ENCODE measurements at regions not wholly inside any gene's neighbourhood (a gene's known extent, or its start where the extent isn't known, plus 50 kb on each side); places are given as distances from the start of the nearest gene placed in this dataset.
"Not testable (repeated sequence)": the region's sequence is repeated elsewhere in the genome, so short reads cannot be mapped to it uniquely, and the experiment has no call there.

DNA sequence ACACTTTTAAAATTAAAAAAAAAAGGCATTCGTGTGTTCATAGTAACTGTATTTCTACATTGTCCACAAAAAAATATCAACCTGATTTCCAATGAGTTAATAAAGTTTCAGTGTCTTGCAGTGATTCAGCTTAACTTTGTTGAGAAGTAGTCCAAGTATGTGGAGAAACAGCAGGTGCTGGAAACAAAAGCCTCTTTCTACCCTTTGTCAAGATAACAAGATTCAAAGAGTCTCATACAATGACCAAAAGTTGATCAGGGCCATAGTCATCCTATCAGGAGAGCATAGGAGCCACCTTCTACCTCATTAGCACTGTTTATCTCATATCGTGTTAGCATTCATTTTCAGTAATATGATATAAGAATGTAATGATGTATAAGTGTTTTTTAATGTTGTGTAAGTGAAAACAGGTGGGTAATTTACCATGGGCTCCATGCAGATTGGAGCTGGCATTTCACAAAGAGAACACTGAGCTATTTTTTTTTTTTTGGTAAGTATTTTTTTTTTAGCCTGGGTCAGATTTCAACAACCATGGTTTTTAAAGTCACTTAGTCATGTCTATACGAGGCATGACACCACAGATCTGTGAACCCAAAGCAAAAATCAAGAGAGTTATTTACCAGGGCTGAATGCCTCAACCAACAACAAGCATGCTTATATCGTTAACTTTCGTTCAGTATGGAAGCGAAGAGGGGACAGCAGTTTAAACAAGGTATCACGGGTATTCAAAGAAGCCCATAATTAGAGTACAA lies 165.0 kb upstream of the ZNF521 start:
- DNase-seq (ENCODE audit: low read depth in 4 of 4, low spot score in 3 of 4): no peak

GRCh38 chr18:25516121-25516520 lies 164.2 kb upstream of the ZNF521 start:
- no peak for DNase-seq (ENCODE audit: low read depth in 4 of 4, low spot score in 3 of 4)

DNA sequence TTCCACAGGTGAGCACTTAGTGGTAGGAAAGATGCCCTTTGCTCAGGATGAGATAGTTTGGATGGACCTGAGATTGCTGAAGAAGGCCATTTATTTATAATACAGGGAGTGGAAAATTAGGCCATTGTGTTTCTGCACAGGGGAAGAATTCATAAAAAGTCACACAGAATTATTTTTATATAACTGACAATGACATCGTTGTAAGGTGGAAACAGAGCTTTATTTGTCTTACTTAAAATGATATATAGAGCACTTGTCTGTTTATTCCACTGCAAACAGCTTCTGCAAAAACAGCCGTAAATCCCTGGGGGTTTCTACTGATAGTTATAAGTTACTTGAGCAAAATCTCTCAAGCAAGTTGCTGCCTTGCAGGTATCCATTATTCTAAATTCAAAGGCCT lies 158.1 kb upstream of the ZNF521 start:
- DNase-seq (ENCODE audit: low read depth in 4 of 4, low spot score in 3 of 4): no peak

DNA sequence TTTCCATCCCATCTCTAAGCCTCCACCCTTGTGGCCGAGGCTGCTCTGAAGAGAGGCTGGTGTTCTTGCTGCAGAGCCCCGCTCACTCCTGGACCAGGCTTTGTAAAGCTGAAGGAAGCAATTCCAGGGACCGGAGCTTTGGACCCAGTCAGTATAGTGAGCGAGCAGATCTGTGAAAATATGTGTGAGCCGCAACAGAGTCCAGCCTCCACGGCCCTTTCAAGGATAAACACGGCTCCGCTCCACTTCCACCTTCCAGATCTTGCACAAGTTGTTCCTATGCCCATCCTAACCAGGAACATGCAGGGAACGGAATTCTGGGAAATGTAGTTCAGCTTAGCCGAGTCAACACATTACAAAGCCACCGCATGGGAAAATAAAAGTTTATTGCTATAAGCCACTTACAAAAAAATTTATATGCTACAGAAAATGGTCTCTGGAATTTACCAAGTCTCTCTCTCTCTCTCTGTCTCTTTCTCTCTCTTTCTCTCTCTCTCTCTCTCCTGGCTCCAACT lies 151.7 kb upstream of the ZNF521 start:
- peak; percentile 50 to 67 (median 60) for DNase-seq (ENCODE audit: low read depth in 4 of 4, low spot score in 3 of 4)

DNA sequence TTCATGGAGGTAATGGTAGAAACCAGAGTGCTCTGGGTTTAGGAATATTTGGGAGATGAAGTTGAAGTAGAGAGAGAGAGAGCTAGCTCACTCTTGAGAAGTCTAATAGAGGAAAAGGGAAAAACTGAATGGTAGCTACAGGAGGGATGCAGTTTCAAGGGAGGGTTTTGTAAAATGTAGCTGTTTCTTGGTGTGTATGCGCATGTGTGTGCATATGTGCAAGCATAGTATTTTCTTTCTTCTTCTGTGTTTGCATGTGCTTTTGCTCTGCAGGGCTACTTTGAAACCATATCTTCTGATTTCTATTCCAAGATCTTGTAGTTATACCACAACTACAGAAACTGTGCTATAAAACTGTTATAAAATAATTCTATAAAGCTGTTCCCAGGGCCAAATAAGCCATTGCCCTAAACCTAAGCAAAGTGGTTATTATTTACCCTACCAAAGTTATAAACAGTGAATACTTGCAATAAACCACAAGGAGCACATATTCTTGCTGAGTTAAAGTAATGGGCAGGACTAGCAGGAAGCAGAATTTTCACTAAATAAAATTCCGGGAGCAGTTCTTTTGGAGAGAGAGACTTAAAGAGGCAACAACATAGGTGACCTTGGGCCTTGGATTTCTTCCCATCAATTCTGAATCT lies 145.3 kb upstream of the ZNF521 start:
- DNase-seq (ENCODE audit: low read depth in 4 of 4, low spot score in 3 of 4): no peak

- no peak for DNase-seq (ENCODE audit: low read depth in 4 of 4, low spot score in 3 of 4)
Measured at GRCh38 chr18:25496544-25496943, 144.6 kb upstream of the ZNF521 start.

DNA sequence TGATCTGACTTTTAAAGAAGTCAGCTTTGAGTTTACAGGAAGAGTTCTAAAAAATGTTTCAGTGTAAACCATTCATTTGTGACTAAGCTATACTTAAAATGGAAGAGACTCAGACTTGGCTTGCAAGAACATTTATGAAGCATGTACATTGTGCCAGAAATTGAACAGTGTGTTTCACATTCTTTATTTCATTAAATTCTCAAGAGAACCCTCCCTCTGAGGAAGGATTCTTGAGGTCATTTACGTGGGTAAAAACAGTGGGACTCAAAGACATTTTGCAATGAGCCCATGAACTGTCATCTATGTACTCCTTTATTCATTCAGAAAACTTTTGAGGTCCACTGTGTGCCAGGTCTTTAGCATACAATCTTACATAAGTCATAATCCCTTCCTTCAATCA lies 143.6 kb upstream of the ZNF521 start:
- no peak for DNase-seq (ENCODE audit: low read depth in 4 of 4, low spot score in 3 of 4)

DNA sequence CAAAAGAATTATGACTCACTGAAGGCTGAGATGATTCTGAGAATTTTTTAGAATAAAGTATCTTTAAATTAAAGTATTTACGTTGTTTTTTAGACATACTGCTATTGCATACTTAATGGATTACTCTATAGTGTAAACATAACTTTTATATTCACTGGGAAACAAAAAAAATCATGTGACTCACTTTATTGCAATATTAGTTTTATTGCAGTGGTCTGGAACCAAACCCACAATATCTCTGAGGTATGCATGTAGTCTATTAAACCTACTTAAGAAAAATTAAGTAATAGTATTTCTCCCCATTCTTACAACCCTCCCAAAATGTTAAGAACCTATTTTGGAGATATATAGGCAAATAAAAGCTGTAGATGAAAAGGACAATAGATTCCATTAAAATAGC lies 142.9 kb upstream of the ZNF521 start:
- no peak for DNase-seq (ENCODE audit: low read depth in 4 of 4, low spot score in 3 of 4)

GRCh38 chr18:25493401-25493800 lies 141.4 kb upstream of the ZNF521 start:
- no peak for DNase-seq (ENCODE audit: low read depth in 4 of 4, low spot score in 3 of 4)

GRCh38 chr18:25490316-25490715 lies 138.3 kb upstream of the ZNF521 start:
- no peak for DNase-seq (ENCODE audit: low read depth in 4 of 4, low spot score in 3 of 4)

- no peak for DNase-seq (ENCODE audit: low read depth in 4 of 4, low spot score in 3 of 4)
Measured at GRCh38 chr18:25473008-25473407, 121.0 kb upstream of the ZNF521 start.

DNA sequence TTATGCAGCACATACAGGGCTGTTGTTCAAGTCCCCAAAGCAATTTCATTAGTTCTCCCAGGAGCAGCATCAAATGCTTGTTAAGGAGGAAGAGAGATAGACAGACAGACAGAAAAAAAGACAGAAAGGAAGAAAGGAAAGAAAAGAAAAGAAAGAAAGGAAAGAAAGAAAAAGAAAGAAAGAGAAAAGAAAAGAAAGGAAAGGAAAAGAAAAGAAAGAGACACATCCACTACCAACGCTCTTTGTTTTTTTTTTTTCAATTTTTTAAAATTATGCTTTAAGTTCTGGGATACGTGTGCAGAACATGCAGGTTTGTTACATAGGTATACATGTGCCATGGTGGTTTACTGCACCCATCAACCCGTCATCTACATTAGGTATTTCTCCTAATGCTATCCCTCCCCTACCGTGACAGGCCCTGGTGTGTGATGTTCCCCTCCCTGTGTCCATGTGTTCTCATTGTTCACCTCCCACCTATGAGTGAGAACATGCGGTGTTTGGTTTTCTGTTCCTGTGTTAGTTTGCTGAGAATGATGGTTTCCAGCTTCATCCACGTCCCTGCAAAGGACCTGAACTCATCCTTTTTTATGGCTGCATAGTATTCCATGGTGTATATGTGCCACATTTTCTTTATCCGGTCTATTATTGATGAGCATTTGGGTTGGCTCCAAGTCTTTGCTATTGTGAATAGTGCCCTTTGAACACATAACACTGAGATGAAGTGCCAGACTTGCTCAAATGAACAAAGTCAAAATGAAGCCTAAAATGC lies 119.0 kb upstream of the ZNF521 start:
- DNase-seq (ENCODE audit: low read depth in 4 of 4, low spot score in 3 of 4): not testable (repeated sequence)

DNA sequence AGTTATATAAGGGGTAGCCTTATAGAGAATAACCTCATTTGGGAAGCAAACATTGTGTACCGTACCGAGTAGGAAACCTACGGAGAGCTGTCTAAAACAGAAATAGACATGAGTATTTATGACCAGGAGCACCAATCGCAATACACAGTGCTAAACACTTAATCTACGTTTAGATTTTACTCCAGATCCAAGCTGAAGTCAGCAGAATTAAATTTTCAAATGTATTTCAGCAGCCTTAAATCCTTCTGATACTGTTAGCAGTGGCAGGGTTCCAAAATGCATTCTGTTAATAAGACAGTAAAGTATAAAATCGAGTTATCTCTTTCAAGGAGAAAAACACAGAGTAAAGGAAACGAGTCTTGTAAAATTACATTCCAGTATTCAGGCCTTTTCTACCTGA lies 118.1 kb upstream of the ZNF521 start:
- DNase-seq (ENCODE audit: low read depth in 4 of 4, low spot score in 3 of 4): no peak

DNA sequence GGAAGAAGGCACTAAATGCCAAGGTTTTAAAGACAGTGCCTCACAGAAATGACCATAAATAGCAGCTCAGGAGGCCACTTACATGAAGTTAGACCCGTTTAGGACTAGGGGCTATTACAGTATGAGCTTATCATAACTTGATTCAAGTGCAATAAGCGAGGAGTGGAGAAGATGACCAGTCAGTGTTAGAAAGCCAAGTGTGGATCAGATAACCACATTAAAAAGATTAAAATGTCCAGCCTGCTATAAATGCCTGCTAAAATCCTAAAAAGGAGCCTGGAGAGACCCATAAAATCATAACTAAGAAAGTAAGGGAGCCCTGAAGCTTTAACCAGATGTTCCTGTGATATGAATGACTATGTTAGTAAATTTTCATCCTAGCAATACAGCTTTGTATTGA lies 117.5 kb upstream of the ZNF521 start:
- no peak for DNase-seq (ENCODE audit: low read depth in 4 of 4, low spot score in 3 of 4)

- no peak for DNase-seq (ENCODE audit: low read depth in 4 of 4, low spot score in 3 of 4)
Measured at GRCh38 chr18:25467226-25467987, 115.4 kb upstream of the ZNF521 start.

DNA sequence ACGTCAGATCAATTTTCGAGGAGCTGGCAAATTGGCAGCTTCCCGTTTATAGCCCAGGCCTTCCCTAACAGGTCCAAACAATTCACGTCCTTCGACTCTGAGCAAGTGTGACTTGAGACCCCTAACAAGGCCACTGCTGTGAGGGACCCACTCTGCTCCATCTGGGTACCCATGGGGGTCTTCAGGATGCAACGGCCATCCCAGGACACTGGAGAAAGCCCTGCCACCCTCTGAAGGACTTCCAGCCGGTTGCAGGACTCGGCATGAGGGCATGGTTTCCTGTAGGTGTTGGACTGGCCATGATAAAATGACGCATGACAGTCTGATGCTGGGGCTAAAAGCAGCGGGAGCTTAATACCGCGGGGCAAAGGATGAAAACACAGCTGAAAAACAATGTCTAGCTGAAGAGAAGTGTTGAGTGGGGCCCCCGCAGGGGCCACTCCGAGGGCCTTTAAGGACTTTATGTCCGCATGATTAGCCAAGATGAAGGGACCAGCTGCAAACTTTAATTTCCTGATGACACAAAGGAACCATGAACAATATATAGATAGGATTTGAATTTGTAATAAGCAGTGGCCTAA lies 113.3 kb upstream of the ZNF521 start:
- no peak for DNase-seq (ENCODE audit: low read depth in 4 of 4, low spot score in 3 of 4)

- DNase-seq (ENCODE audit: low read depth in 4 of 4, low spot score in 3 of 4): no peak
Measured at GRCh38 chr18:25464227-25464626, 112.3 kb upstream of the ZNF521 start.

- no peak for DNase-seq (ENCODE audit: low read depth in 4 of 4, low spot score in 3 of 4)
Measured at GRCh38 chr18:25463726-25464125, 111.8 kb upstream of the ZNF521 start.

- DNase-seq (ENCODE audit: low read depth in 4 of 4, low spot score in 3 of 4): no peak
Measured at GRCh38 chr18:25459814-25460213, 107.8 kb upstream of the ZNF521 start.

- no peak for DNase-seq (ENCODE audit: low read depth in 4 of 4, low spot score in 3 of 4)
Measured at GRCh38 chr18:25457601-25458000, 105.6 kb upstream of the ZNF521 start.
